ENCODE measurements at regions not wholly inside any gene's neighbourhood (a gene's known extent, or its start where the extent isn't known, plus 50 kb on each side); places are given as distances from the start of the nearest gene placed in this dataset.
"Not testable (repeated sequence)": the region's sequence is repeated elsewhere in the genome, so short reads cannot be mapped to it uniquely, and the experiment has no call there.

GRCh38 chr7:68733219-68734153, 864.8 kb upstream of the AUTS2 start:
- DNase-seq = no peak

GRCh38 chr7:68734431-68734830, 863.8 kb upstream of the AUTS2 start:
- no peak for DNase-seq

GRCh38 chr7:68739306-68739705, 859.0 kb upstream of the AUTS2 start:
- no peak for DNase-seq

- no peak for DNase-seq
Observed at GRCh38 chr7:68744036-68744435, 854.2 kb upstream of the AUTS2 start.

- DNase-seq = no peak
Observed at GRCh38 chr7:68748934-68749900, 849.1 kb upstream of the AUTS2 start.

- no peak for DNase-seq
Observed at GRCh38 chr7:68752485-68753178, 845.6 kb upstream of the AUTS2 start.

- no peak for DNase-seq
Observed at GRCh38 chr7:68754414-68754813, 843.9 kb upstream of the AUTS2 start.

GRCh38 chr7:68756986-68757495, 841.2 kb upstream of the AUTS2 start:
- no peak for DNase-seq

- no peak for DNase-seq
Observed at GRCh38 chr7:68760556-68760955, 837.7 kb upstream of the AUTS2 start.

- DNase-seq = peak; percentile 30
Observed at GRCh38 chr7:68767462-68767861, 830.8 kb upstream of the AUTS2 start.

- DNase-seq = peak; percentile 27
Observed at GRCh38 chr7:68770649-68771048, 827.6 kb upstream of the AUTS2 start.

- no peak for DNase-seq
Observed at GRCh38 chr7:68776326-68776725, 821.9 kb upstream of the AUTS2 start.

GRCh38 chr7:68783684-68784083, 814.6 kb upstream of the AUTS2 start:
- no peak for DNase-seq

GRCh38 chr7:68785036-68785435, 813.2 kb upstream of the AUTS2 start:
- DNase-seq = peak; percentile 12

GRCh38 chr7:68787566-68787965, 810.7 kb upstream of the AUTS2 start:
- DNase-seq = peak; percentile 63

- DNase-seq = not testable (repeated sequence)
Observed at GRCh38 chr7:68788529-68788928, 809.7 kb upstream of the AUTS2 start.

GRCh38 chr7:68789597-68789996, 808.7 kb upstream of the AUTS2 start:
- DNase-seq = peak; percentile 50

- DNase-seq = no peak
Observed at GRCh38 chr7:68792351-68792750, 805.9 kb upstream of the AUTS2 start.

- DNase-seq = no peak
Observed at GRCh38 chr7:68793513-68793912, 804.8 kb upstream of the AUTS2 start.

- no peak for DNase-seq
Observed at GRCh38 chr7:68800316-68800715, 798.0 kb upstream of the AUTS2 start.

GRCh38 chr7:68805159-68805558, 793.1 kb upstream of the AUTS2 start:
- no peak for DNase-seq

GRCh38 chr7:68807666-68808065, 790.6 kb upstream of the AUTS2 start:
- no peak for DNase-seq

All from NCI-H146 (cell line).